ENCODE measurements at regions not wholly inside any gene's neighbourhood (a gene's known extent, or its start where the extent isn't known, plus 50 kb on each side); places are given as distances from the start of the nearest gene placed in this dataset.

DNA sequence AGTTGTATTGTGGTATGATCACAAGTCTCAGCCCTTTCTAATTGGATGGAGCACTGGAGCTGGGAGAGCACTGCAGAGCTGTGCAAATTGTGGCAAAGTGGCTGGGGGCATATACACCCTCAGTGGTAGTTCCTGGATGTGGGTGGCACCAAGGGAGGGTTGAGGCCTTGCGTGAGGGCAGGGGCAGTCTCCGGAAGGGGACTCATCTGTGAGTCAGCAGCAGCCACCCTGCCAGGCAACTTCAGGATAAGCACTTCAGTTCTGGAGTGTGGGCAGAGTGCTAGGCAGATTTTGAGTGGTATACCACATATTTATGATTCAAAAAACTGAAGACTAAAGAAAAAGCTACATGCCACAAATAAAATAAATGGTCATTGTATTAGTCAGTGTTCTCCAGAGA is 210.5 kb downstream of the ETV1 start:
- Histone ChIP-seq H3K27ac (no peak overlapping the region), H3K9me3 (ENCODE audit: severe bottlenecking) (no peaks in the 10 kb centered on the region), H3K4me3 (ENCODE audit: low read depth, low read length) (no peak overlapping the region), H3K27me3 (ENCODE audit: insufficient read depth, low read depth, severe bottlenecking) (no peaks in the 10 kb centered on the region), H3K36me3 (no peaks in the 10 kb centered on the region)
- TF ChIP-seq, protein P1, sequence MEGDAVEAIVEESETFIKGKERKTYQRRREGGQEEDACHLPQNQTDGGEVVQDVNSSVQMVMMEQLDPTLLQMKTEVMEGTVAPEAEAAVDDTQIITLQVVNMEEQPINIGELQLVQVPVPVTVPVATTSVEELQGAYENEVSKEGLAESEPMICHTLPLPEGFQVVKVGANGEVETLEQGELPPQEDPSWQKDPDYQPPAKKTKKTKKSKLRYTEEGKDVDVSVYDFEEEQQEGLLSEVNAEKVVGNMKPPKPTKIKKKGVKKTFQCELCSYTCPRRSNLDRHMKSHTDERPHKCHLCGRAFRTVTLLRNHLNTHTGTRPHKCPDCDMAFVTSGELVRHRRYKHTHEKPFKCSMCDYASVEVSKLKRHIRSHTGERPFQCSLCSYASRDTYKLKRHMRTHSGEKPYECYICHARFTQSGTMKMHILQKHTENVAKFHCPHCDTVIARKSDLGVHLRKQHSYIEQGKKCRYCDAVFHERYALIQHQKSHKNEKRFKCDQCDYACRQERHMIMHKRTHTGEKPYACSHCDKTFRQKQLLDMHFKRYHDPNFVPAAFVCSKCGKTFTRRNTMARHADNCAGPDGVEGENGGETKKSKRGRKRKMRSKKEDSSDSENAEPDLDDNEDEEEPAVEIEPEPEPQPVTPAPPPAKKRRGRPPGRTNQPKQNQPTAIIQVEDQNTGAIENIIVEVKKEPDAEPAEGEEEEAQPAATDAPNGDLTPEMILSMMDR (IDR thresholded peaks at IDR 0.05; ENCODE audit: low read depth, low read length), result no peak
- DNase-seq, result no peak

DNA sequence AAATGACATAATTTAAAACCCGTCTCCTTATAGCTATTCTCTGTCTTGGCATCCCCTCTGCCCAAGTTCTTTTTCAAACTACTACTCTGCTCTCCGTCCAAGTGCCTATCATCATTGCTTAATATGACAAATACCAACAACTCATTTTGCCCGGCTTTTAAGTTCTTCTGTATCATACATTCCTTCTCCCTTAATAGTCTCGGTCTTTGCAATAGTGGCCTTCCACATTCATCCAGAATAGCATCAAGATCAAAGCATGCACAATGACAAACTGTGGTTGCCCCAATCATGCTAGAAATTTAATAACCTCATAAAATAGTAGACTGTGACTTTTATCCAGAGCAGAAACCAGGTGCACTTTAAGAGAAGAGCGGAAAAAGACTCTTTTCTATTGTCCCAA is 198.9 kb downstream of the ETV1 start:
- Histone ChIP-seq H3K27me3 (ENCODE audit: insufficient read depth, low read depth, severe bottlenecking) (no peaks in the 10 kb centered on the region), H3K4me3 (ENCODE audit: low read depth, low read length) (no peak overlapping the region), H3K9me3 (ENCODE audit: severe bottlenecking) (no peaks in the 10 kb centered on the region), H3K36me3 (no peaks in the 10 kb centered on the region), H3K27ac (no peak overlapping the region)
- DNase-seq, result no peak
- TF ChIP-seq, protein P1 (IDR thresholded peaks at IDR 0.05; ENCODE audit: low read depth, low read length), result no peak

DNA sequence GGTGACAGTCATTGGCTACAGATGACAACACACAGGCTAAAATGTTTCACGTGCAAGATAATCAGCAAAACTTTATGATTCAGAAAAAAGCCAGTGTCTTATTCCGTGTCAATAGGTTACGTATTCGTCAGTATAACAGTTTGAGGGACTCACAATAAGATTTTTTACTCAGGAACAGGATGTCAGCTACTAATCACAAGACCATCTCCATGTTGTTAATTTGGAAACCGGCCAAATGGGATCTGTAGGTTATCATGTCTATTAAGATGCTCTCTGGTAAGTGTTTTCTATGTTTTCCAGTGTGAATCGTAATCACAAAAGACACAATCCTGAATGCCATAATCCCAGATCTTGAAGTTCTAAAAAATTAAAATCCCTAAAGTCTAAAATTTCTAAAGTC is 197.3 kb downstream of the ETV1 start:
- Histone ChIP-seq H3K27me3 (ENCODE audit: insufficient read depth, low read depth, severe bottlenecking) (no peaks in the 10 kb centered on the region), H3K36me3 (no peaks in the 10 kb centered on the region), H3K9me3 (ENCODE audit: severe bottlenecking) (no peaks in the 10 kb centered on the region), H3K4me3 (ENCODE audit: low read depth, low read length) (no peak overlapping the region), H3K27ac (no peak overlapping the region)
- DNase-seq, result no peak
- TF ChIP-seq, protein P1 (IDR thresholded peaks at IDR 0.05; ENCODE audit: low read depth, low read length), result no peak

DNA sequence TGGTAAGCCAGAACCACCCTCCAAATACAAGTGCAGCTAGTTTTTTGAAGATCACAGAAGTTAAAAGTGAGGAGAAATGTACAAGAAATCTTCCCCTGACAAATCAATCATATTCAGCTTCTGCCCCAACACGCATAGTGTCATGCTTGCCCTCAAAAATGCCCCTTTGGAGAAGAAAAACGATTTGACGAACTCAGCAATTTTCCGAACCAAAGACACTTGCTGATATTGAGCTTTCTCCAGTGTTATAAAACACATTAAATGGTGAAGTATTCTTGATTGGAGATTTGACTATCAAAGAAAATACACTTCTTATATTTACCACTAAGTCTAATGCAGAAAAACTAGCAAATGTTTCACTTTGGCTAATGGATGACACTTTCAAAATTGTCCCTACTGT is 195.5 kb downstream of the ETV1 start:
- TF ChIP-seq, protein P1 (IDR thresholded peaks at IDR 0.05; ENCODE audit: low read depth, low read length), result no peak
- no peaks in the 10 kb centered on the region for H3K36me3 ChIP-seq

DNA sequence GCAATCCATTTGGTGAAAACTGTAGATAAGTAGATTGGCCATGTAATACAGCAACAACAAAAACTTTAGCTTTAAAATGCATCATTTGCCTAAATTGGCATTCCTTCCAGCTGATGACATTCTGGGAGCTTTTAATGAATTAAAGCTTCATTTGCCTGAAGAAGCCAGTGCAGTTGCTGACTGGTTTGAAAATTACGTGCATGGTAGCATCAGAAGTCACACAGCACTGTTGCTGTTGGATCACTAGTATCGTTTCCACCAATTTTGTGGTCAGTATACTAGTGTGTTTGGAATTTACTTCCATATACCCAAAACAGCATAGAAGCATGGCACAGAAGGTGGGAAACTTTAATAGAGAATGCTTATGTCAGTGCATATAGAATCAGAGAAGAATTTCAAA is 194.9 kb downstream of the ETV1 start:
- Histone ChIP-seq H3K9me3 (ENCODE audit: severe bottlenecking) (no peaks in the 10 kb centered on the region), H3K27me3 (ENCODE audit: insufficient read depth, low read depth, severe bottlenecking) (no peaks in the 10 kb centered on the region), H3K27ac (no peak overlapping the region), H3K4me3 (ENCODE audit: low read depth, low read length) (no peak overlapping the region), H3K36me3 (no peaks in the 10 kb centered on the region)
- TF ChIP-seq, protein P1 (IDR thresholded peaks at IDR 0.05; ENCODE audit: low read depth, low read length), result no peak
- DNase-seq, result no peak

More for the DNA sequence above, 195.5 kb downstream of the ETV1 start:
- Histone ChIP-seq H3K27ac (no peak overlapping the region), H3K27me3 (ENCODE audit: insufficient read depth, low read depth, severe bottlenecking) (no peaks in the 10 kb centered on the region), H3K4me3 (ENCODE audit: low read depth, low read length) (no peak overlapping the region), H3K9me3 (ENCODE audit: severe bottlenecking) (no peaks in the 10 kb centered on the region)
- no peak for DNase-seq

DNA sequence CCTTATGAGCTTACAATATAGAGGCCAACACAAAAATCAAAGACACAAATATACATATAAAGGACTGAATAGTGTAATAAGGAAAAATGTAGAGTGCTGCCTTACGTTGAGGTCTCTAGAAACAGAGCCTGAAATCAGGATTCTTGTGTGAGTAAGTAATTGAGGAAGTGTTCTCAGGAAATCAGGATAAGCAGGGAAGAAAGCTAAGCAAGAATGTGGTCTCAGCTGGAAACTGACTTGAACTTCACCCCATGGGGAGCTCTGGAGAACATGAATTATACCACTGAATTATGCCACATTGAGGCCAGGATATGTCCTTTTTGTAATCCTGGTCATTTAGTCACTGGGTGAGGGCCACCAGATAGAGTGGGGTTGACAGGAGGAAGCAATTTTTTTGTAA is 191.9 kb downstream of the ETV1 start:
- no peaks in the 10 kb centered on the region for H3K27me3 ChIP-seq (ENCODE audit: insufficient read depth, low read depth, severe bottlenecking)
- H3K4me3 ChIP-seq (ENCODE audit: low read depth, low read length), result no peak overlapping the region
- TF ChIP-seq, protein P1 (IDR thresholded peaks at IDR 0.05; ENCODE audit: low read depth, low read length), result no peak
- no peak overlapping the region for H3K27ac ChIP-seq
- no peaks in the 10 kb centered on the region for H3K36me3 ChIP-seq
- H3K9me3 ChIP-seq (ENCODE audit: severe bottlenecking), result no peaks in the 10 kb centered on the region
- no peak for DNase-seq

Measured in WERI-Rb-1 (cell line).